A549 (cell line): ENCODE measurements at regions not wholly inside any gene's neighbourhood (a gene's known extent, or its start where the extent isn't known, plus 50 kb on each side); places are given as distances from the start of the nearest gene placed in this dataset.

Experiments
- CHD4 ChIP-seq: fragments of 200-600 bp; sonication (generic); IDR thresholded peaks from 2 replicates; pipeline ENCODE4 v1.6.1; 2016; ENCODE audit warnings: antibody characterized with exemption, mild to moderate bottlenecking, borderline replicate concordance
- CTCF ChIP-seq: fragments of >200 bp; sonication (Bioruptor Twin); formaldehyde crosslinking; IDR thresholded peaks from 3 replicates; pipeline ENCODE4 v1.5.1; 2016
- E2F6 ChIP-seq: IDR thresholded peaks from 2 replicates; pipeline ENCODE4 v1.6.1; 2012; ENCODE audit warnings: low read depth, borderline replicate concordance
- MAX ChIP-seq: IDR thresholded peaks from 2 replicates; pipeline ENCODE4 v1.6.1; 2012
- MYC ChIP-seq: IDR thresholded peaks from 2 replicates; pipeline ENCODE4 v1.6.1; 2012; ENCODE audit warnings: mild to moderate bottlenecking, inconsistent platforms, low read length, improper control_type of control experiment, borderline replicate concordance
- POLR2A ChIP-seq: IDR thresholded peaks from 2 replicates; pipeline ENCODE4 v1.6.1; 2012; ENCODE audit warnings: mild to moderate bottlenecking, low read length
- REST ChIP-seq: fragments of 200-600 bp; sonication (generic); IDR thresholded peaks from 2 replicates; pipeline ENCODE4 v1.6.1; 2016; ENCODE audit warnings: antibody characterized with exemption, mild to moderate bottlenecking, moderate library complexity
- RFX5 ChIP-seq: fragments of 450-650 bp; IDR thresholded peaks from 2 replicates; pipeline ENCODE4 v1.7.1; 2014; ENCODE audit warnings: antibody characterized with exemption, mild to moderate bottlenecking, moderate library complexity
- RNF2 ChIP-seq: fragments of 200-600 bp; sonication (generic); IDR thresholded peaks from 2 replicates; pipeline ENCODE4 v1.6.1; 2016; ENCODE audit warnings: low read depth, mild to moderate bottlenecking, antibody characterized with exemption, moderate library complexity, borderline replicate concordance
- ZSCAN20 ChIP-seq: fragments of 250-450 bp; sonication (Bioruptor Pico); IDR thresholded peaks from 2 replicates; pipeline ENCODE4 v1.8.0; 2022; ENCODE audit warnings: mild to moderate bottlenecking, moderate library complexity

- no peak for TF ChIP-seq REST
- no peak for TF ChIP-seq RNF2
- TF ChIP-seq E2F6, result no peak
- TF ChIP-seq POLR2A, result no peak
- no peak for TF ChIP-seq CTCF
- TF ChIP-seq MYC, result no peak
- no peak for TF ChIP-seq MAX
- TF ChIP-seq CHD4, result no peak
- no peak for TF ChIP-seq RFX5
- TF ChIP-seq ZSCAN20, result no peak
Measured at GRCh38 chr4:81623434-81623833, 151.7 kb upstream of the RASGEF1B start.
